Trophoblast cell (in vitro differentiated cells and primary cell): ENCODE measurements at regions not wholly inside any gene's neighbourhood (a gene's known extent, or its start where the extent isn't known, plus 50 kb on each side); places are given as distances from the start of the nearest gene placed in this dataset.

Experiments
- DNase-seq, 2 donors: peaks; one replicate each; pipeline ENCODE4 v3.0.0-alpha.2; 2016
- H2AFZ ChIP-seq: 2 replicates; pipeline ENCODE4 v1.6.1; 2013; ENCODE audit warnings: low read length, moderate library complexity, mild to moderate bottlenecking; ENCODE audit not compliant: insufficient read depth, poor library complexity
- H2AK5ac ChIP-seq: 2 replicates; pipeline ENCODE4 v1.6.1; 2013; ENCODE audit warnings: mild to moderate bottlenecking, low read length
- H2BK120ac ChIP-seq: 2 replicates; pipeline ENCODE4 v1.6.1; 2013; ENCODE audit warnings: low read length, mild to moderate bottlenecking, moderate library complexity; ENCODE audit not compliant: insufficient read depth, poor library complexity
- H2BK12ac ChIP-seq: 2 replicates; pipeline ENCODE4 v1.6.1; 2013; ENCODE audit warnings: mild to moderate bottlenecking, low read length, moderate library complexity
- H2BK5ac ChIP-seq: 2 replicates; pipeline ENCODE4 v1.6.1; 2013; ENCODE audit warnings: low read length, low read depth, moderate library complexity, mild to moderate bottlenecking; ENCODE audit not compliant: poor library complexity
- H3K14ac ChIP-seq: 2 replicates; pipeline ENCODE4 v1.6.1; 2013; ENCODE audit warnings: mild to moderate bottlenecking, low read length
- H3K18ac ChIP-seq: 2 replicates; pipeline ENCODE4 v1.6.1; 2013; ENCODE audit warnings: mild to moderate bottlenecking, low read length
- H3K23ac ChIP-seq: 2 replicates; pipeline ENCODE4 v1.6.1; 2013; ENCODE audit warnings: low read length
- H3K27ac ChIP-seq: 2 replicates; pipeline ENCODE4 v1.5.1; 2013; ENCODE audit warnings: low read depth, mild to moderate bottlenecking, inconsistent platforms, low read length, moderate library complexity
- H3K27me3 ChIP-seq: 2 replicates; pipeline ENCODE4 v1.6.1; 2013; ENCODE audit warnings: inconsistent platforms, mild to moderate bottlenecking, low read length, moderate library complexity; ENCODE audit not compliant: insufficient read depth
- H3K36me3 ChIP-seq, 2 experiments: 1 replicate in 1 of 2; 2 replicates in 1 of 2; pipeline ENCODE4 v1.6.1; 2013; ENCODE audit warnings: low read length in 2 of 2, mild to moderate bottlenecking in 2 of 2, moderate library complexity in 1 of 2; ENCODE audit not compliant: insufficient read depth in 2 of 2, control insufficient read depth in 1 of 2
- H3K4ac ChIP-seq: 2 replicates; pipeline ENCODE4 v1.6.1; 2013; ENCODE audit warnings: low read depth, mild to moderate bottlenecking, low read length, moderate library complexity
- H3K4me1 ChIP-seq, 2 experiments: 1 replicate in 1 of 2; 2 replicates in 1 of 2; pipeline ENCODE4 v1.6.1; 2013; ENCODE audit warnings: low read length in 2 of 2, mild to moderate bottlenecking in 2 of 2, moderate library complexity in 1 of 2; ENCODE audit not compliant: insufficient read depth in 2 of 2, control insufficient read depth in 1 of 2
- H3K4me2 ChIP-seq: 2 replicates; pipeline ENCODE4 v1.6.1; 2013; ENCODE audit warnings: inconsistent platforms, mild to moderate bottlenecking, low read length, moderate library complexity
- H3K4me3 ChIP-seq: 2 replicates; pipeline ENCODE4 v1.5.1; 2013; ENCODE audit warnings: mild to moderate bottlenecking, low read depth, low read length, inconsistent platforms
- H3K79me1 ChIP-seq: one replicate; pipeline ENCODE4 v1.6.1; 2013; ENCODE audit warnings: low read length
- H3K79me2 ChIP-seq: 2 replicates; pipeline ENCODE4 v1.6.1; 2013; ENCODE audit warnings: low read length, mild to moderate bottlenecking; ENCODE audit not compliant: control insufficient read depth, insufficient read depth, poor library complexity
- H3K9ac ChIP-seq: 2 replicates; pipeline ENCODE4 v1.6.1; 2013; ENCODE audit warnings: mild to moderate bottlenecking, low read length
- H3K9me3 ChIP-seq: 2 replicates; pipeline ENCODE4 v1.6.1; 2013; ENCODE audit warnings: low read depth, mild to moderate bottlenecking, control low read depth, inconsistent platforms, low read length; ENCODE audit not compliant: insufficient read depth
- H4K12ac ChIP-seq: 2 replicates; pipeline ENCODE4 v1.6.1; 2013; ENCODE audit warnings: low read depth, mild to moderate bottlenecking, low read length, moderate library complexity
- H4K8ac ChIP-seq: 2 replicates; pipeline ENCODE4 v1.6.1; 2013; ENCODE audit warnings: low read depth, mild to moderate bottlenecking, low read length, moderate library complexity
- H4K91ac ChIP-seq: one replicate; pipeline ENCODE4 v1.6.1; 2013; ENCODE audit warnings: low read depth, mild to moderate bottlenecking, low read length, moderate library complexity
- WGBS: extraction: QIAGEN DNeasy Blood & Tissue Kit; methylation state at CpG from one replicate; pipeline ENCODE4 v1.1.7; 2013; ENCODE audit warnings: missing lambda C conversion rate; ENCODE audit not compliant: insufficient read length, insufficient coverage; ENCODE audit errors: extremely low coverage; 5-methylcytosine and 5-hydroxymethylcytosine counted together

DNA sequence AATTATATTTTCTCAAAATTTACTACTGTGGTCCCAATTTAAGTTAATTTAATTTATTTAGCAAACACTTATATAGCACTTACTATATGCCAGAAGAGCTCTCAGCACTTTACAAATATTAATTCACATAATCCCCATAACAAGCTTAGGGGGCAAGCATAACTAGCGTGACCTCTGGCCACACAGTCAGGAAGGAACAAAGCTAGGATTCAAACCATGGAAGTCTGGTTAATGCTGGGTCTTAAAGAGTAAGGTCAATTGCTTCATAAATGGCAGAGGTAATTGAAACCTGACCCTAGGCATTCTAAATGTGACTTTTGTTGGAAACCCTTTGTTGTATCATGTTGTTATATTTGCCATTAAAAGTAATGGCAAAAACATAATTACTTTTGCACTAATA lies 279.5 kb upstream of the EMCN start:
- Histone ChIP-seq H3K23ac (no peak overlapping the region), H4K8ac (no peak overlapping the region), H4K12ac (no peak overlapping the region), H2AK5ac (no peak overlapping the region), H4K91ac (no peak overlapping the region), H3K4me1 (no peaks in the 10 kb centered on the region), H2BK120ac (no peak overlapping the region), H3K9ac (no peak overlapping the region), H3K14ac (no peak overlapping the region), H3K4ac (no peak overlapping the region), H2AFZ (no peak overlapping the region), H3K4me3 (no peak overlapping the region), H3K36me3 (no peaks in the 10 kb centered on the region), H3K27me3 (no peaks in the 10 kb centered on the region), H3K79me1 (no peaks in the 10 kb centered on the region), H3K18ac (no peak overlapping the region), H2BK12ac (no peak overlapping the region), H3K4me2 (no peak overlapping the region), H3K79me2 (no peaks in the 10 kb centered on the region), H2BK5ac (no peak overlapping the region), H3K9me3 (no peaks in the 10 kb centered on the region), H3K27ac (no peak overlapping the region)
- no CpG with 5 or more reads among the region's 1 CpG for WGBS
- no peak for DNase-seq

GRCh38 chr4:100796332-100796731 lies 278.5 kb upstream of the EMCN start:
- H3K4me1 ChIP-seq, result no peaks in the 10 kb centered on the region
- H2BK12ac ChIP-seq, result no peak overlapping the region
- H3K36me3 ChIP-seq, result no peaks in the 10 kb centered on the region
- no peak overlapping the region for H2AFZ ChIP-seq
- H3K14ac ChIP-seq, result no peak overlapping the region
- no CpG with 5 or more reads among the region's 2 CpGs for WGBS
- H3K27me3 ChIP-seq, result no peaks in the 10 kb centered on the region
- H3K4me2 ChIP-seq, result no peak overlapping the region
- no peak overlapping the region for H4K8ac ChIP-seq
- H3K18ac ChIP-seq, result no peak overlapping the region
- no peak overlapping the region for H2BK5ac ChIP-seq
- no peaks in the 10 kb centered on the region for H3K79me2 ChIP-seq
- no peak overlapping the region for H4K91ac ChIP-seq
- H3K4ac ChIP-seq, result no peak overlapping the region
- H3K9ac ChIP-seq, result peak overlapping the region; percentile 46
- H3K27ac ChIP-seq, result no peak overlapping the region
- H3K9me3 ChIP-seq, result no peaks in the 10 kb centered on the region
- no peak for DNase-seq
- no peak overlapping the region for H4K12ac ChIP-seq
- no peak overlapping the region for H2AK5ac ChIP-seq
- H3K4me3 ChIP-seq, result no peak overlapping the region
- H3K23ac ChIP-seq, result no peak overlapping the region
- no peaks in the 10 kb centered on the region for H3K79me1 ChIP-seq
- no peak overlapping the region for H2BK120ac ChIP-seq

- no peak overlapping the region for H3K18ac ChIP-seq
- DNase-seq, result no peak
- H3K27me3 ChIP-seq, result no peaks in the 10 kb centered on the region
- H3K9me3 ChIP-seq, result no peaks in the 10 kb centered on the region
- WGBS, result no CpG with 5 or more reads among the region's 1 CpG
- no peak overlapping the region for H4K12ac ChIP-seq
- H3K4me1 ChIP-seq, result no peaks in the 10 kb centered on the region
- H3K4ac ChIP-seq, result no peak overlapping the region
- peak overlapping the region; percentile 2 for H3K9ac ChIP-seq
- H3K79me2 ChIP-seq, result no peaks in the 10 kb centered on the region
- no peak overlapping the region for H2BK12ac ChIP-seq
- H2BK120ac ChIP-seq, result no peak overlapping the region
- no peak overlapping the region for H2BK5ac ChIP-seq
- no peak overlapping the region for H2AK5ac ChIP-seq
- no peak overlapping the region for H3K4me2 ChIP-seq
- no peak overlapping the region for H3K14ac ChIP-seq
- no peak overlapping the region for H4K8ac ChIP-seq
- no peaks in the 10 kb centered on the region for H3K36me3 ChIP-seq
- no peak overlapping the region for H4K91ac ChIP-seq
- H3K4me3 ChIP-seq, result no peak overlapping the region
- no peak overlapping the region for H2AFZ ChIP-seq
- H3K79me1 ChIP-seq, result no peaks in the 10 kb centered on the region
- H3K23ac ChIP-seq, result peak overlapping the region; percentile 89
- no peak overlapping the region for H3K27ac ChIP-seq
Observed at GRCh38 chr4:100795581-100795980, 277.8 kb upstream of the EMCN start.

DNA sequence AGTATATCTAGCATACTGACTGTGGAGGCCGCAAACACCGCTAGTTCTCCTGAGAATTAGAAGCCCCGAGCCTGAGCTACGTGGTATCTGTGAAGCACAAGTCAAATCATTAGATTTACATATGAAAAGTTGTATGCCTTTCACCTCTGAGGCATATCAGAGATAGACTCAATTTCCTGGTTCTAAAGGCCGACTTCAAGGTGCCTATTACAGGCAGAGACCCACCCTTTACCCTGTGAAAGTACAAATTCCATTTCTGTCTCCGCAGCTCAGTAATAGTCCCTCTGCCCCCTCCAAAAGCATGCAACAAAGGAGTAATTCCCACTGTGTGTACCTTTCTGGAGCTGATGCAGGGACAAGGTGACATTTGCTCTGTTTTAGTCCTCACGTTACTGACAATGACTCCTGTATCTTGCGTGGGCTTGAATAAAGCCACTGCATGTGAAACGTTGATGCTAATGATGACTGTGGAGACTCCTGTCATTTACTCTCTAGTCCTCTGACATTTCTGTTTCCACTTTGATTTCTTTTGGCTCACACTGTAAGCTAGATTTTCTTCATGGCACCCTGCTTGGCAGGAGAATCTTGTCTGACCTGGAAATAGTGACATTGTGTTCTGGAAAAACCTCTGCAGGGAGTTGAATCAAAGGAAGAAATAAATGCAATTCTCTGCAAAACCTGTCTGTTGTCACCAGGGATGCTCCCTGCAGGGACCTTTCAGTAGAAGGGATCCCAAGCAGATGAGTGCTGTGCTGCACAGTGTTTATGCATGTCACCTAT lies 273.2 kb upstream of the EMCN start:
- Histone ChIP-seq H2AFZ (no peak overlapping the region), H3K36me3 (no peaks in the 10 kb centered on the region), H3K4me1 (no peaks in the 10 kb centered on the region), H3K9ac (no peak overlapping the region), H2BK120ac (no peak overlapping the region), H3K14ac (no peak overlapping the region), H3K4ac (no peak overlapping the region), H3K18ac (no peak overlapping the region), H3K23ac (no peak overlapping the region), H4K12ac (no peak overlapping the region), H3K27ac (no peak overlapping the region), H4K91ac (no peak overlapping the region), H3K27me3 (no peaks in the 10 kb centered on the region), H2BK12ac (no peak overlapping the region), H2BK5ac (no peak overlapping the region), H3K79me2 (no peaks in the 10 kb centered on the region), H2AK5ac (no peak overlapping the region), H3K9me3 (no peaks in the 10 kb centered on the region), H3K4me3 (no peak overlapping the region), H4K8ac (no peak overlapping the region), H3K4me2 (no peak overlapping the region), H3K79me1 (no peaks in the 10 kb centered on the region)
- no CpG with 5 or more reads among the region's 9 CpGs for WGBS
- DNase-seq, result no peak
